HG03520 (cell line): ENCODE measurements at regions not wholly inside any gene's neighbourhood (a gene's known extent, or its start where the extent isn't known, plus 50 kb on each side); places are given as distances from the start of the nearest gene placed in this dataset.

ENCODE experiments used
- ATAC-seq: cut with Tn5 transposase; IDR thresholded peaks from one replicate; pipeline ENCODE4 v1.9.1; 2021; ENCODE audit warnings: mild to moderate bottlenecking, moderate library complexity; ENCODE audit not compliant: unreplicated experiment

DNA sequence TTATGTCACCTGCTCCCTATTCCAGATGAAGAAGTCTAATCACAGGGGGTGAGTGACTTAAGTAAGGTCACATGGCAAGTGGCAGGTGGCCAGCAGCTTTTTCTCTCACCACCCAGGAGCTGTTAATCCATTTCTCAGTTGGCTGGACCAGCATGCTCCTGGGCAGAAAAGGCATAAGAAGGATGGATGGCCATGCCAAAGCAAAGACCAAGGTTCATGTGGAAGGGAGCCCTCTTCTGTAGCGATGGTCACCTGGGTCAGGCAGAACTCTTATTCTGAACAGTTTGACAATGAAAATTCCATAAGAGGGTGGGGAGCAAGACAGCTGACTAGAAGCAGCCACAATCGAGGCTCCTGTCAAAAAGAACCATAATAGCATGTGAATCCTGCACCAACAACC is 538.1 kb downstream of the SUCLA2 start:
- no peak for ATAC-seq

- no peak for ATAC-seq
Observed at GRCh38 chr13:47461816-47462215, 539.3 kb downstream of the SUCLA2 start.

DNA sequence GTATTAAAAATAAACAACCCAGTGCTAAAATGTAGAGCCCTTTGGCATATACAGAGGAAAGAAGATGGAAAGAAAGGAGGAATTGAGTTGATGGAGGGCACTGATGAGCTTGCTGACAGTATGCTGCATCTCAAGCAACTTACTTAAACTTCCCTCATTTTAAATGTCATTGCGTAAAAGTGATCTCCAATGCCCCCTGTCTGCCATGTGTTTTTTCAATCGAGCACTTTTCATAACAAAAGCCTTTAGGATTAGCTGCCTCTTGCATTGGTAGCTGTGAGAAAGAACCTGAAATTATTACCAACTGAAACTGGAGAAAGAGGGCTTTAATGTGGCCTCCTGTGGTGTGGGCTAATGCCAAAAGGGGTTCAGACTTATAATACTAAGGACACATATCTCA is 541.6 kb downstream of the SUCLA2 start:
- ATAC-seq = no peak

DNA sequence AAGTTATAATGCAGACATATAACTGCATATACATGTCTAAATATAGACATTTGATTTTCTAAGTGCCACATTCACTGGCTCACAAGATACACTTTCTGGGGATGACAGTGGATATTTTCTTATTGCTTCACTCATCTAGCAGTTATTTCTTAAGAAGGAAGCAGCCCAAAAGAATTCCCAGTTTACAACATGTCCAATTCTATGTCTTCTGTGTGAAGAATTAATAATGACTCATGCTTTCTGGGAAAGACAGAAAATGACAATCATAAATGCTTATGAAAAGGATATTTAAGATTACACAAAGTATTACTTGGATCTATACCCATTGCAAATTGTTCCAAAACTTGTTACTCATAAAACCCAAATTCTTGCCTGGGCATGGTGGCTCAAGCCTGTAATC is 543.4 kb downstream of the SUCLA2 start:
- no peak for ATAC-seq

DNA sequence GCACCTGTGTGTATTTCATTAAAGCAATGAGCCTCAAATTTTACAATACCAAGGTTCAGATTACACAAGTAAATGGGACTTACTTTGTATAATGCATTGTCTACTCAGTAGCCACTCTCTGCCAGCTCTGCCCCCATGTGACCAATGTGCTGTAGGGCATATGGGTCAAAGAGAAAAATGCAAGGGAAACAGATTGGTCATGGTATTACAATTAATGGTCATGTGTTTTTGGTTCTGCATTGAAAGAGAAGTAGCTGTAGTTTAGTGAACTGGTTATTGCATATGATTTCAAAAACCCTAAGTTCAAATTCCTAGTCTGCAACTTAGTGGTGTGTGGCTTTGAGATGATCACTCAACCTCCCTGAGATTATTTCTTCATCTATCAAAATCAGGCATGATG is 545.4 kb downstream of the SUCLA2 start:
- no peak for ATAC-seq

DNA sequence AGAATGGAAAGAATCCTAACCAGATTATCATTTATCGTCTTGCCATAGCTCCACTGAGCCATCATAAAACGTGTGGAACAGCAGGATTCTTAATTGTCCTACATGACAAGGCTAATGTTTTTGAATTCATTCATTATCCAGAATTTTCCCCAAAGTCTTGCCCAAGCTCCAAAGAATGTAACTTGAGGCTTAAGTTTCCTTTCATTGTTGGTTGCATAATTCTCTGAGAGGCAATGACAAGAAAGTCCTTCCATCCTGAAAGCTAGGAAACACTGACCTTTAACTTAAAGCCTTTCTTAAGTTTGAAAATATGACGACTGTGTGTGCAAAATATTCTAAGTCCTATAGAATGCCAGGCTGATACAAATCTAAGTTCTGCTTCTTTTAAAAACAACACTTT is 546.1 kb downstream of the SUCLA2 start:
- no peak for ATAC-seq

- ATAC-seq = no peak
Observed at GRCh38 chr13:47437406-47437805, 540.6 kb upstream of the HTR2A start.

- ATAC-seq = no peak
Observed at GRCh38 chr13:47433461-47434005, 536.7 kb upstream of the HTR2A start.

DNA sequence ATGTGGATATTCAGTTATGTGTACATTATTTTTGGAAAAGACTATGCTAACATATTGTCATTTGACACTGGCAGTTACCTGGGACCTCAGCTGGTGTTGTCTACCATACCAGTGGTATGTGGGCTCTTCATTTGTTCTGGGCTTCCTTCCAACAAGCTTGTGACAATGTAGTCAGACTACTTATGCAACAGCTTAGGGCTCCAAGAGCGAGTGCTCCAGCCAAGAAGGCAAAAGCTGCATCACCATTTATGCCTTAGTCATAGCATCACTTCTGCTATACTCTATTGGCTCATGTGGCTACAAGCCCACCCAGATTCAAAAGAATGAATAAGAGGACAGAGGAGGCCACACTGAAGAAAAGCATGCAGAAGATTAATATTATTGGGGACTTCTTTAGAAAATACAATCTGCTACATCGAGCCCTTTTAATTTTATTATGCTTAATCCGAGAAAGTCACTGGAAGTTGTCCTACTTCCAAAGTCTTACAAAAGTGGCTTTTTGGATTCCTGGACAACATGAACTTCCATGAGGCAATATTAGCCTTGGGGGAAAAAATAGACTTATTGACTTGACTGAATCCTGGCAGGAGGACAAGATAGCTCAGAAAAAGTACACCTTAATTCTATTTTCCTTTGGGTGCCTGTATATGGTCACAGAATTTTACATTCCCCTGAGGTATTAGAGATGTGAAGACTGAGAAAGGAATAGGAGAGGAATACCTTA is 529.4 kb upstream of the HTR2A start:
- no peak for ATAC-seq

GRCh38 chr13:47421525-47421924 is 524.7 kb upstream of the HTR2A start:
- no peak for ATAC-seq

DNA sequence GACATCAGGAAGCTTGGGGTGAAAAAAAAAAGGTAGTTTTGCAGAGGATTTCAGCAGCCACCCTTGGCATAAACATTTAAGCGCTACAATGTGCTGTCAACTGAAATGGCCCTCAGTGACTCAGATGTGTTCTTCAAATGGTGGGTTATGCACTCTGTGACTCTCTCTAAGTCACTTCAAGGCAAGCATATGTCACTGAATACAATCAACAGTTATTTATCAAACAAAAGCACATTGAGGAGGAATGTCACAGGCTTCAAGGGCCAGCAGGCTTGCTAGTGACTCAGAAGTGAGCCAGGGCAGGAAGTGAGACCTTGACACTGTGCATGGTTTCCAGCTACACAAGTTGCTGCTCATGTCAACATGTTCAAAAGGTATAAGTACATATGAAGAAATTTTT is 523.7 kb upstream of the HTR2A start:
- ATAC-seq = no peak

- ATAC-seq = no peak
Observed at GRCh38 chr13:47420020-47420419, 523.2 kb upstream of the HTR2A start.

DNA sequence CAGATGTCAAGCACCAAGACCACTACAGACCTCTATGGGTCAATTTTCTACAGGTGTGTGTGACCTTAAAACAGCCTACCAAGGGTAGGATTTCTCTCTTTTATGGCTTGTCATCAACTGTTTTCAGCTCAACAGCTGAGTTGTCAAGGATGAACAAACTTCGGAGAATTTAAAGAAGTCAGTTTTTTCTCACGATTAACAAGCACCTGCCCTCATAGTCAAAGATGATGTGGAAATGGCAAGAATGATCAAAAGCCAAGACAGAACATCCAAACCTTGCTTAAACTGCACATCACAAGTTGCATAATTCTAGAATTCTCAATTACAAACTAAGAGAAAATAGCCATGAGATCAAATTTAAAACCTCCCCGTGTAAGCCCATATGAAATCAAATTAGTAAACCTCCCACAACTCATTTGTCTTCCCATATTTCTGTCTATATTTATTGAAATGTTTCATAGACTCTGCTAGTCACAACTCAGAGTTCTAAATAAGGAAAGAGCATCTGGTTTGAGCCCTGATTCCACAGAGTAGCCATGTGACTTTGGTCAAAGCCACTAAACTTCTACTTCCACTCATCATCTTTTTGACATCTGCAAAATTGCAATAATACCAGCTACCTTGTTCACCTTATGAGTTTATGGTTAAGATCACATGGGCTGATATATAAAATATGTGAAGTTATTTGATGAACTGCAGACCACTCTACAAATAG is 521.5 kb upstream of the HTR2A start:
- ATAC-seq = no peak

DNA sequence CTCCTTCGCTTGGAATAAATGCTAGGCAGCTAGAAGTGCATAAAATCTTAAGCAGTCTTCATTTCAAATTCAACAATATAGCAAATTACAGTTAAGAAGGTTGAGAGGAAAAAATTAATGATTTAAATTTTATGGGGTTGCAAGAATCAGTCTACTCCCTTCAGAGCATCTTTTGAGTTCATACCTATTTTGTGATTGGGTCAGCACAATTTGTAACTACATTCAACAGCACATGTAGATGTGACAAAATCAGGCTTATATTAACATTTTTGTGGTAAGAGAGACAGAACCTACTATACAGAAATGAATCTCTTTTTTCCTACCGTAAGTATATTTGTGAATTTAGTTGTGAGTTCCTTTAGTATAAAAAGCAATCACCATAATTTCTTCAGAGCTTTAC is 520.6 kb upstream of the HTR2A start:
- ATAC-seq = no peak

DNA sequence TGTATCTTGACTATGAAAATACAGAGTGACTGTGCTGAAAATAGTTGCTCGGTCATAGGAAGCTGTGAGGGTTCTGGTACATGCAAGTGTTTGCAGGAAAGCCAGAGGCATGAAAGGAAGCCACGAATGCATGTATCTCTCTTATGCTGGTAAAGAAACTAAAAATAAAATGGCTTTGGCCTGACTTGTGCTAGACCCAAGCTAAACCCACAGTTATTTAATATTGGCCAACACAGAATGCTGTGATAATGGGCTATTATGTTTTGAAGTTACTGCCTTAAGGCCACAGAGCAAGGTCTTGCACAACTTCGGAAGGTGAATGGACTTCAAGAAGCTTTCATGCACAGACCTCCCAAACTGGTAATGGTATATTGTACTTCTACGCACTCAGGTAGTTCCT is 518.2 kb upstream of the HTR2A start:
- ATAC-seq = no peak

DNA sequence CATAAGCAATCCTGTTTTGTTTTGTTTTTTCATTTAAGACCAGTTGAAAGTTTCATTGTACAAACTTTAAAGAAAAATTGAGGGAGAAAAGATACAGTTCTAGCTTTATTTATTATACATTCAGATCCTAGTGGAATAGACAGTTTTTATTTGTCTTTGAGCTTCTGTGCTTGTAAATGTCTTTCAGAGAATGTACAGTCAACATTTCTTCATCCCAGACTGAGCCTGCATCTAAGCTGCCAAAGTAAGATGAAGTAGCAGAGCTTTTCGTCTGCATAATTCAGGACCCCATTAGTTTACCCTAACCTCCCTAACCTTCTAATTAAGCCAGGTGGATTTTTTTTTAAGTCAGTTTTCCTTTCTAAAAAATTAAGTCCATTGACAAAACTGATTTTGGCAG is 516.7 kb upstream of the HTR2A start:
- ATAC-seq = no peak

DNA sequence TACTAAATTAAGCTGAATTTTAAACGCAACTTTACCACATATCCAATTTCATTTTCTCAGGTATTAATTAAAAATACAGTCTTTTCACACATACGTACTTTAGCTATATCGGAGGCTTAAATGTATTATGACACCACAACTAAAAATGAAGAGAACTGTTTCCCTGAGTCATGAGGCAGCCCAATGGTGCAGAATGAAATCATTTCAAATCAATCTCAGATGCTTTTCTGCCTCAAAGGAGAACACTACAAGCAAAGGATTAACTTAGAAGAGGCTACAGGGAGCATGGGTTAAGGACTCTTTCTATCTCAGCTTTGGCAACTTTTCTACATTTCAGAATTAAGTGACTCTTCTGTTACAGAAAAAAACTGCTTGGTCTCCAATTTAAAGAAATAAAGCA is 516.3 kb upstream of the HTR2A start:
- no peak for ATAC-seq

- ATAC-seq = no peak
Observed at GRCh38 chr13:47409778-47410177, 512.9 kb upstream of the HTR2A start.

- ATAC-seq = no peak
Observed at GRCh38 chr13:47408546-47409319, 511.9 kb upstream of the HTR2A start.

- no peak for ATAC-seq
Observed at GRCh38 chr13:47407808-47408207, 511.0 kb upstream of the HTR2A start.

DNA sequence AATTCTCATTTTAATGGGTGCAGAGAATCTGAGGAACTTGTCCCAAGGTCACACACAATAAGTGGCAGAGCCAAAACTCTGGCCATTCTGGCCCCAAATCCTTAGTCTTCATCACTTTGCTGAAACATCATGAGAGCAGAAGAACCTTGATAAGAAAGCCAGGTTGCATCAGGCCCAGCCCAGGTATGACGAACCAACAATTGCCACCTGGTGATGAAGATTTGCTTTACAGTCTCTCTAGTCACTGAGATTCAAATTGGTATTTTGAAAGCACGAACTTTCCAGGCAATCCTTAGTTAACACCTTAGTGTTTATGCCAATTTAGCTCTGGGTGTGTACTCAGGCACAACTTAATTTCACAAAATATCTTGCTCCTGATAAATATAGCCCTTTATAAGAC is 502.7 kb upstream of the HTR2A start:
- ATAC-seq = no peak

DNA sequence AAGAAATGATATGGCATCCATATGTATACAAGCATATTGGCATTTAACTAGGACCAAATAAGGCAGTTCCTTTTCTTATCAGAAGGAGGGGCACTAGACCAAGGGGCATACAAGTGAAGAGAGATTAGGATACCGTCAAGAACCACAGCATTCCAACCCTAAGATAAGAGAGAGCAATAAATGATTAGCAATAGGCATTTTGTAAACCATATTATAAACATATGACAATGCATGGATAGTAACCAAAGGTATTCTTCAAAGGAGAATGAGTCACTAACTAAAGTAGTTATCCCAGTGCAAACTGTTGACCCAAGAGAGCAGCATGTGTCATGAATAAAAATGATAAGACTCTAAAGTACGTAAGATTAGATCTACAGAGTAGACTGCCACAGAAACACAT is 500.9 kb upstream of the HTR2A start:
- no peak for ATAC-seq
